Erythroblast (primary cell): ENCODE measurements at regions not wholly inside any gene's neighbourhood (a gene's known extent, or its start where the extent isn't known, plus 50 kb on each side); places are given as distances from the start of the nearest gene placed in this dataset.

Experiments used
- GATA1 ChIP-seq: IDR thresholded peaks from 2 replicates; pipeline ENCODE4 v1.6.1; 2011; ENCODE audit warnings: low read depth, mild to moderate bottlenecking, control low read depth, low read length, moderate library complexity
- POLR2A ChIP-seq: IDR thresholded peaks from 2 replicates; pipeline ENCODE4 v1.6.1; 2011; ENCODE audit warnings: mild to moderate bottlenecking, low read length

DNA sequence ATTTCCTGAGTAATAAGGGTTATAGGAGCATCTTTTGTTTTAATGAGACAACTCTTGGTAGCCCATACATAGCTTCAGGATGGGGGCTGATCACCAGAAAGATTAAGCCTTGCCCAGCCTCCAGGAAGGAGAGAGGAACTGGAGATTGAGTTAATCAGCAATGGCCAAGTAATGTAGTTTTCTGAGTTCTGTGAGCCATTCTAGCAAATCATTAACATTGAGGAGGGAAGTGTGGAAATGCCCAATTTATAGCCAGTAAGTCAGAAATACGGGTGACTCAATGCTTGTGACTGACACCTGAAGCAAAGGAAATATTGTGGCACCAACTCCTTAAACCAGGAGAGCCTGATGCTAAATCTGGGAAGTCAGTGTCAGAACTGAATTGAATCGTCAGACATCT lies 205.1 kb upstream of the SRD5A2 start:
- no peak for TF ChIP-seq POLR2A
- no peak for TF ChIP-seq GATA1
